ENCODE measurements at regions not wholly inside any gene's neighbourhood (a gene's known extent, or its start where the extent isn't known, plus 50 kb on each side); places are given as distances from the start of the nearest gene placed in this dataset.

DNA sequence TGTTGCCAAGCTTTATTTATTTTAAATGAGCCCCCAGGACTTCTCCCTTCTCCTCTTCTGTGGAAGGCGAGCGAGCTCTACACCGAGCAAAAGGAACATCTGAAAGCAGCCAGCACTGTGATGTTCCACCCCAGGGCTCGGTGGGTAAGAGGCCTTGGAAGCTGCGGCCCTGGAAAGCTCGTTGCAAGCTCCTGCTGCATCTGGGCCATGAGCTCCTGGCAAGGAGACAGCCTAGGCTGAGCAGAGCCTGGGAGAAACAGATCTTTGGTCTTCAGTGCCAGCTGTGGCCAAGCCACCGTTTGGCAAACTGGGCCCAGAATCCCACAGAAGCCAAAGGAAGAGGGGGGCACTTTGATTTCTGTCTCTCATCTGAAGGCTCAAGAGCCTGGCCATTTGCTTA lies 114.1 kb downstream of the ENGASE start:
- TF ChIP-seq, protein P1, sequence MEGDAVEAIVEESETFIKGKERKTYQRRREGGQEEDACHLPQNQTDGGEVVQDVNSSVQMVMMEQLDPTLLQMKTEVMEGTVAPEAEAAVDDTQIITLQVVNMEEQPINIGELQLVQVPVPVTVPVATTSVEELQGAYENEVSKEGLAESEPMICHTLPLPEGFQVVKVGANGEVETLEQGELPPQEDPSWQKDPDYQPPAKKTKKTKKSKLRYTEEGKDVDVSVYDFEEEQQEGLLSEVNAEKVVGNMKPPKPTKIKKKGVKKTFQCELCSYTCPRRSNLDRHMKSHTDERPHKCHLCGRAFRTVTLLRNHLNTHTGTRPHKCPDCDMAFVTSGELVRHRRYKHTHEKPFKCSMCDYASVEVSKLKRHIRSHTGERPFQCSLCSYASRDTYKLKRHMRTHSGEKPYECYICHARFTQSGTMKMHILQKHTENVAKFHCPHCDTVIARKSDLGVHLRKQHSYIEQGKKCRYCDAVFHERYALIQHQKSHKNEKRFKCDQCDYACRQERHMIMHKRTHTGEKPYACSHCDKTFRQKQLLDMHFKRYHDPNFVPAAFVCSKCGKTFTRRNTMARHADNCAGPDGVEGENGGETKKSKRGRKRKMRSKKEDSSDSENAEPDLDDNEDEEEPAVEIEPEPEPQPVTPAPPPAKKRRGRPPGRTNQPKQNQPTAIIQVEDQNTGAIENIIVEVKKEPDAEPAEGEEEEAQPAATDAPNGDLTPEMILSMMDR (IDR thresholded peaks at IDR 0.05) = no peak
- TF ChIP-seq POLR2A (IDR thresholded peaks at IDR 0.05) = no peak

Data from body of pancreas (tissue), 4 donors.